Gastrocnemius medialis (tissue), 4 donors: ENCODE measurements at regions not wholly inside any gene's neighbourhood (a gene's known extent, or its start where the extent isn't known, plus 50 kb on each side); places are given as distances from the start of the nearest gene placed in this dataset.

Experiments used
- POLR2A ChIP-seq, 2 donors: fragments of 450-650 bp; IDR thresholded peaks; one replicate each; pipeline ENCODE4 v1.6.1; 2017; ENCODE audit warnings: antibody characterized with exemption in 2 of 2, mild to moderate bottlenecking in 2 of 2, moderate library complexity in 2 of 2
- TF ChIP-seq, protein P1 (sequence below), 5 experiments: fragments of 450-650 bp in 3 of 5; fragments of 200-600 bp in 2 of 5; sonication (generic) in 2 of 5; IDR thresholded peaks in 4 of 5; conservative IDR thresholded peaks in 1 of 5; 1 replicate in 4 of 5; 2 replicates in 1 of 5; pipeline ENCODE4 v1.5.1; 2016 to 2019; ENCODE audit warnings: antibody characterized with exemption in 5 of 5, mild to moderate bottlenecking in 3 of 5, moderate library complexity in 3 of 5

DNA sequence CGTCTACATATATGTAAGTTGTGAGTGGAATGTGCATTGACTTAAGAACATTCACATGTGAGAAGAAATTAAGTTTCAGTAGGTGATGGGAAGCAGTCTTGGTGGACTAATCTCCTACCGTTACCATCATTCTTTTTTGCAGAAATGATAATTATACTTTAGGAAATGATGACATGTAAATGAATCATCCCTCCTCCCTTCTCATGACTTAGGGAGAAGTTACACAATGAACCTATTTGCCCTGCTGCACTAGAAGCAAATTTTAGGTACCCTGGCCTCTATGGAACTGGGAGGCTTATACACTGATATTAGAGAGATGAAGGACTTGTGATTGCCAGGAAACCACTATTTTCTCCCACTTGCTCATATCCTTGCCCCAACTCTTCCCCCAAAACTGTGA is 214.2 kb downstream of the CALCRL start:
- TF ChIP-seq, protein P1, sequence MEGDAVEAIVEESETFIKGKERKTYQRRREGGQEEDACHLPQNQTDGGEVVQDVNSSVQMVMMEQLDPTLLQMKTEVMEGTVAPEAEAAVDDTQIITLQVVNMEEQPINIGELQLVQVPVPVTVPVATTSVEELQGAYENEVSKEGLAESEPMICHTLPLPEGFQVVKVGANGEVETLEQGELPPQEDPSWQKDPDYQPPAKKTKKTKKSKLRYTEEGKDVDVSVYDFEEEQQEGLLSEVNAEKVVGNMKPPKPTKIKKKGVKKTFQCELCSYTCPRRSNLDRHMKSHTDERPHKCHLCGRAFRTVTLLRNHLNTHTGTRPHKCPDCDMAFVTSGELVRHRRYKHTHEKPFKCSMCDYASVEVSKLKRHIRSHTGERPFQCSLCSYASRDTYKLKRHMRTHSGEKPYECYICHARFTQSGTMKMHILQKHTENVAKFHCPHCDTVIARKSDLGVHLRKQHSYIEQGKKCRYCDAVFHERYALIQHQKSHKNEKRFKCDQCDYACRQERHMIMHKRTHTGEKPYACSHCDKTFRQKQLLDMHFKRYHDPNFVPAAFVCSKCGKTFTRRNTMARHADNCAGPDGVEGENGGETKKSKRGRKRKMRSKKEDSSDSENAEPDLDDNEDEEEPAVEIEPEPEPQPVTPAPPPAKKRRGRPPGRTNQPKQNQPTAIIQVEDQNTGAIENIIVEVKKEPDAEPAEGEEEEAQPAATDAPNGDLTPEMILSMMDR (IDR thresholded peaks at IDR 0.05 in 4 of 5, conservative IDR thresholded peaks at IDR 0.05 in 1 of 5): no peak
- TF ChIP-seq POLR2A (IDR thresholded peaks at IDR 0.05): no peak
